Kidney epithelial cell (primary cell): ENCODE measurements at regions not wholly inside any gene's neighbourhood (a gene's known extent, or its start where the extent isn't known, plus 50 kb on each side); places are given as distances from the start of the nearest gene placed in this dataset.

Experiments
- DNase-seq: peaks from one replicate; pipeline ENCODE4 v3.0.0-alpha.2; 2010; ENCODE audit warnings: low read depth
- H3K27me3 ChIP-seq: 2 replicates; pipeline ENCODE4 v1.6.0; 2011; ENCODE audit warnings: low read length; ENCODE audit not compliant: control insufficient read depth, insufficient read depth
- H3K36me3 ChIP-seq: 2 replicates; pipeline ENCODE4 v1.5.1; 2011; ENCODE audit warnings: low read length; ENCODE audit not compliant: control insufficient read depth, insufficient read depth
- H3K4me3 ChIP-seq: 2 replicates; pipeline ENCODE4 v1.5.1; 2011; ENCODE audit warnings: low read depth, mild to moderate bottlenecking, control low read depth, low read length
- TF ChIP-seq, protein P1 (sequence below): IDR thresholded peaks from 2 replicates; pipeline ENCODE4 v1.5.1; 2011; ENCODE audit warnings: mild to moderate bottlenecking, moderate library complexity, low read length, control low read depth, inconsistent platforms; ENCODE audit not compliant: insufficient read depth, poor library complexity, severe bottlenecking

GRCh38 chr21:43271452-43272020 is 102.7 kb downstream of the CRYAA start:
- Histone ChIP-seq H3K27me3 (peaks cover 31% of the 10 kb centered on the region), H3K4me3 (no peak overlapping the region), H3K36me3 (no peaks in the 10 kb centered on the region)
- TF ChIP-seq, protein P1, sequence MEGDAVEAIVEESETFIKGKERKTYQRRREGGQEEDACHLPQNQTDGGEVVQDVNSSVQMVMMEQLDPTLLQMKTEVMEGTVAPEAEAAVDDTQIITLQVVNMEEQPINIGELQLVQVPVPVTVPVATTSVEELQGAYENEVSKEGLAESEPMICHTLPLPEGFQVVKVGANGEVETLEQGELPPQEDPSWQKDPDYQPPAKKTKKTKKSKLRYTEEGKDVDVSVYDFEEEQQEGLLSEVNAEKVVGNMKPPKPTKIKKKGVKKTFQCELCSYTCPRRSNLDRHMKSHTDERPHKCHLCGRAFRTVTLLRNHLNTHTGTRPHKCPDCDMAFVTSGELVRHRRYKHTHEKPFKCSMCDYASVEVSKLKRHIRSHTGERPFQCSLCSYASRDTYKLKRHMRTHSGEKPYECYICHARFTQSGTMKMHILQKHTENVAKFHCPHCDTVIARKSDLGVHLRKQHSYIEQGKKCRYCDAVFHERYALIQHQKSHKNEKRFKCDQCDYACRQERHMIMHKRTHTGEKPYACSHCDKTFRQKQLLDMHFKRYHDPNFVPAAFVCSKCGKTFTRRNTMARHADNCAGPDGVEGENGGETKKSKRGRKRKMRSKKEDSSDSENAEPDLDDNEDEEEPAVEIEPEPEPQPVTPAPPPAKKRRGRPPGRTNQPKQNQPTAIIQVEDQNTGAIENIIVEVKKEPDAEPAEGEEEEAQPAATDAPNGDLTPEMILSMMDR, result no peak
- no peak for DNase-seq

- no peak for DNase-seq
- no peaks in the 10 kb centered on the region for H3K36me3 ChIP-seq
- H3K4me3 ChIP-seq, result no peak overlapping the region
- TF ChIP-seq, protein P1, result no peak
- H3K27me3 ChIP-seq, result peaks cover 26% of the 10 kb centered on the region
Measured at GRCh38 chr21:43270800-43271301, 102.0 kb downstream of the CRYAA start.

- Histone ChIP-seq H3K36me3 (no peaks in the 10 kb centered on the region), H3K27me3 (peaks cover 22% of the 10 kb centered on the region), H3K4me3 (no peak overlapping the region)
- TF ChIP-seq, protein P1, result no peak
- DNase-seq, result no peak
Measured at GRCh38 chr21:43269957-43270705, 101.3 kb downstream of the CRYAA start.

DNA sequence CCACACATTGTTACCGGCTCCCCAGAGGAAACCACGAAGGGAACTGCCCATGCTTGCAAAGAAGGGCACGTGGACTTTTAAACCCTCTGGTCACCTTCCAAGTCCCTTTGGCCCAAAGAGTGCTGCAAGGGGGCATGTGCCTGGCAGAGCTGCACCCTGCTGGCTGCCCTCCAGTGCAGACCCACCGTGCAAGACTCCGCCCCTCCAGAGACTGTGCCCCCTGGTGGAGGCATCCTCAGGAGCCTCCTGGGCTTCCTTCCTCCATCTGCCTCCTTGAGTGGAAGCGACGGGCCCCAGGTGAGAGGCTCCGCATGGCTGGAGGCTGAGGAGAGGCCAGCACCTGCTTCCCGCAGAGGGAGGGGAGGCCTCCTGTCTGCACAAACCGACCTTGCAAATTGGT is 100.6 kb downstream of the CRYAA start:
- DNase-seq, result no peak
- Histone ChIP-seq H3K36me3 (no peaks in the 10 kb centered on the region), H3K27me3 (peaks cover 15% of the 10 kb centered on the region), H3K4me3 (no peak overlapping the region)
- TF ChIP-seq, protein P1, result peak; percentile 27

- Histone ChIP-seq H3K27me3 (peaks cover 13% of the 10 kb centered on the region), H3K36me3 (no peaks in the 10 kb centered on the region), H3K4me3 (no peak overlapping the region)
- TF ChIP-seq, protein P1, result no peak
- no peak for DNase-seq
Measured at GRCh38 chr21:43268804-43269186, 100.0 kb downstream of the CRYAA start.
